ENCODE measurements at regions not wholly inside any gene's neighbourhood (a gene's known extent, or its start where the extent isn't known, plus 50 kb on each side); places are given as distances from the start of the nearest gene placed in this dataset.

- H3K79me2 ChIP-seq (ENCODE audit: insufficient read depth, low read length) = no peaks in the 10 kb centered on the region
- no peaks in the 10 kb centered on the region for H3K9me2 ChIP-seq (ENCODE audit: low read depth, low read length)
- H3K27ac ChIP-seq (ENCODE audit: low read depth, low read length, poor library complexity, severe bottlenecking) = no peak overlapping the region
- TF ChIP-seq EZH2 (IDR thresholded peaks at IDR 0.05; ENCODE audit: borderline replicate concordance, low read length) (no peak), CTCF (IDR thresholded peaks at IDR 0.05; ENCODE audit: low read length) (no peak)
- H3K4me1 ChIP-seq (ENCODE audit: insufficient read depth, low read length, severe bottlenecking) = no peaks in the 10 kb centered on the region
- no peaks in the 10 kb centered on the region for H3K27me3 ChIP-seq (ENCODE audit: insufficient read depth, low read length)
- H3K36me3 ChIP-seq (ENCODE audit: insufficient read depth, low read length) = no peaks in the 10 kb centered on the region
- H3F3A ChIP-seq (ENCODE audit: insufficient read depth, low read length) = no peaks in the 10 kb centered on the region
- H2AFZ ChIP-seq (ENCODE audit: low read length) = no peak overlapping the region
- no peaks in the 10 kb centered on the region for H3K9me3 ChIP-seq (ENCODE audit: low read length)
- no peaks in the 10 kb centered on the region for H4K20me1 ChIP-seq (ENCODE audit: insufficient read depth, low read length)
- no peak overlapping the region for H3K4me2 ChIP-seq (ENCODE audit: low read length)
- no peak overlapping the region for H3K9ac ChIP-seq (ENCODE audit: low read length)
- H3K4me3 ChIP-seq (ENCODE audit: low read depth, low read length, poor library complexity, severe bottlenecking) = no peak overlapping the region
Observed at GRCh38 chr13:106151056-106151699, 384.3 kb downstream of the EFNB2 start.

GRCh38 chr13:106145997-106146864 is 389.2 kb downstream of the EFNB2 start:
- Histone ChIP-seq H3K9ac (ENCODE audit: low read length) (no peak overlapping the region), H4K20me1 (ENCODE audit: insufficient read depth, low read length) (no peaks in the 10 kb centered on the region), H3K27ac (ENCODE audit: low read depth, low read length, poor library complexity, severe bottlenecking) (no peak overlapping the region), H3K36me3 (ENCODE audit: insufficient read depth, low read length) (no peaks in the 10 kb centered on the region), H3K4me2 (ENCODE audit: low read length) (no peak overlapping the region), H3K79me2 (ENCODE audit: insufficient read depth, low read length) (no peaks in the 10 kb centered on the region), H3K9me2 (ENCODE audit: low read depth, low read length) (no peaks in the 10 kb centered on the region), H3F3A (ENCODE audit: insufficient read depth, low read length) (no peaks in the 10 kb centered on the region), H3K9me3 (ENCODE audit: low read length) (no peaks in the 10 kb centered on the region), H3K27me3 (ENCODE audit: insufficient read depth, low read length) (no peaks in the 10 kb centered on the region), H3K4me3 (ENCODE audit: low read depth, low read length, poor library complexity, severe bottlenecking) (no peak overlapping the region), H2AFZ (ENCODE audit: low read length) (no peak overlapping the region), H3K4me1 (ENCODE audit: insufficient read depth, low read length, severe bottlenecking) (no peaks in the 10 kb centered on the region)
- no peak for TF ChIP-seq CTCF (IDR thresholded peaks at IDR 0.05; ENCODE audit: low read length)
- no peak for TF ChIP-seq EZH2 (IDR thresholded peaks at IDR 0.05; ENCODE audit: borderline replicate concordance, low read length)

GRCh38 chr13:106145070-106145469 is 390.4 kb downstream of the EFNB2 start:
- no peak overlapping the region for H3K27ac ChIP-seq (ENCODE audit: low read depth, low read length, poor library complexity, severe bottlenecking)

More at GRCh38 chr13:106145070-106145469, 390.4 kb downstream of the EFNB2 start:
- Histone ChIP-seq H3K9me3 (ENCODE audit: low read length) (no peaks in the 10 kb centered on the region), H3K27me3 (ENCODE audit: insufficient read depth, low read length) (no peaks in the 10 kb centered on the region), H4K20me1 (ENCODE audit: insufficient read depth, low read length) (no peaks in the 10 kb centered on the region), H3K4me2 (ENCODE audit: low read length) (no peak overlapping the region), H3F3A (ENCODE audit: insufficient read depth, low read length) (no peaks in the 10 kb centered on the region), H3K4me1 (ENCODE audit: insufficient read depth, low read length, severe bottlenecking) (no peaks in the 10 kb centered on the region), H3K36me3 (ENCODE audit: insufficient read depth, low read length) (no peaks in the 10 kb centered on the region), H2AFZ (ENCODE audit: low read length) (no peak overlapping the region), H3K4me3 (ENCODE audit: low read depth, low read length, poor library complexity, severe bottlenecking) (no peak overlapping the region), H3K79me2 (ENCODE audit: insufficient read depth, low read length) (no peaks in the 10 kb centered on the region), H3K9me2 (ENCODE audit: low read depth, low read length) (no peaks in the 10 kb centered on the region), H3K9ac (ENCODE audit: low read length) (no peak overlapping the region)
- TF ChIP-seq EZH2 (IDR thresholded peaks at IDR 0.05; ENCODE audit: borderline replicate concordance, low read length) (no peak), CTCF (IDR thresholded peaks at IDR 0.05; ENCODE audit: low read length) (no peak)
